ENCODE measurements at regions not wholly inside any gene's neighbourhood (a gene's known extent, or its start where the extent isn't known, plus 50 kb on each side); places are given as distances from the start of the nearest gene placed in this dataset.

GRCh38 chr16:5668553-5668952 lies 571.0 kb upstream of the EEF2KMT start:
- TF ChIP-seq CTCF (conservative IDR thresholded peaks at IDR 0.05; ENCODE audit: low read length): no peak
- no peak for TF ChIP-seq EZH2phosphoT487 (IDR thresholded peaks at IDR 0.05; ENCODE audit: borderline replicate concordance, low read depth, low read length)
